Bronchial epithelial cell (primary cell): ENCODE measurements at regions not wholly inside any gene's neighbourhood (a gene's known extent, or its start where the extent isn't known, plus 50 kb on each side); places are given as distances from the start of the nearest gene placed in this dataset.

Source experiments
- DNase-seq: peaks from one replicate; pipeline ENCODE4 v3.0.0-alpha.2; 2010; ENCODE audit warnings: low read depth
- FAIRE-seq: peaks from 2 replicates; lab custom pipeline; 2011; peaks lifted over from hg19 to GRCh38; lab: Jason Lieb, UNC
- H3K27me3 ChIP-seq: 2 replicates; pipeline ENCODE4 v1.5.1; 2011; ENCODE audit warnings: low read length; ENCODE audit not compliant: control insufficient read depth, insufficient read depth
- H3K36me3 ChIP-seq: 2 replicates; pipeline ENCODE4 v1.5.1; 2011; ENCODE audit warnings: low read length; ENCODE audit not compliant: control insufficient read depth, insufficient read depth
- H3K4me3 ChIP-seq: 2 replicates; pipeline ENCODE4 v1.5.1; 2011; ENCODE audit warnings: mild to moderate bottlenecking, low read depth, low read length, control low read depth
- TF ChIP-seq, protein P1 (sequence below): IDR thresholded peaks from 2 replicates; pipeline ENCODE4 v1.5.1; 2011; ENCODE audit warnings: mild to moderate bottlenecking, moderate library complexity, low read length, control low read depth, inconsistent platforms; ENCODE audit not compliant: insufficient read depth, severe bottlenecking

DNA sequence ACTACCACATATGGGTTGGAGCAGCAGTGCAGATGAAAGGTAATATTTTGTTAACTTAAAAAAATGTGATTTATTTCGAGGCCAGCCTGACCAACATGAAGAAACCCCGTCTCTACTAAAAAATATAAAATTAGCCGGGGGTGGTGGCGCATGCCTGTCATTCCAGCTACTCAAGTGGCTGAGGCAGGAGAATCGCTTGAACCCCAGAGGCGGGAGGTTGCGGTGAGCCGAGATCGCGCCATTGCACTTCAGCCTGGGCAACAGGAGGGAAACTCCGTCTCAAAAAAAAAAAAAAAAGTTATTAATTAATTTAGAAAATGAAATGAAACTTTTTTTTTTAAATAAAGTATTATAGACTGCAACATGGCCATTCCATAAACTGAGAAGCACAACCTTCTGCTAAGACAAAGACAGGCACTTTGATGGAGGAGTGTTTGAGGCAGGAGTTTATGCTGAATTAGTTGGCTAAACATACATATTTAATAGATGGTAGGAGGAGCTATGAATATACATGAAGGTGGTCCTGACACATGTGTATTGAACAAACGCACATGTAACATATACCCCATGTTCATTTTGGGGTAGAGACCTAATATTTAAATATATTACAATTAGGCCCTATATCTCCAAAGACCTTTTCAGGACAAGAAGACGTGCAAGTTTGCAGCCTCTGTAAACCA lies 1485.3 kb upstream of the MIR17HG start:
- DNase-seq (no peak), FAIRE-seq (no peak)
- no peak overlapping the region for H3K4me3 ChIP-seq
- no peaks in the 10 kb centered on the region for H3K27me3 ChIP-seq
- TF ChIP-seq, protein P1, sequence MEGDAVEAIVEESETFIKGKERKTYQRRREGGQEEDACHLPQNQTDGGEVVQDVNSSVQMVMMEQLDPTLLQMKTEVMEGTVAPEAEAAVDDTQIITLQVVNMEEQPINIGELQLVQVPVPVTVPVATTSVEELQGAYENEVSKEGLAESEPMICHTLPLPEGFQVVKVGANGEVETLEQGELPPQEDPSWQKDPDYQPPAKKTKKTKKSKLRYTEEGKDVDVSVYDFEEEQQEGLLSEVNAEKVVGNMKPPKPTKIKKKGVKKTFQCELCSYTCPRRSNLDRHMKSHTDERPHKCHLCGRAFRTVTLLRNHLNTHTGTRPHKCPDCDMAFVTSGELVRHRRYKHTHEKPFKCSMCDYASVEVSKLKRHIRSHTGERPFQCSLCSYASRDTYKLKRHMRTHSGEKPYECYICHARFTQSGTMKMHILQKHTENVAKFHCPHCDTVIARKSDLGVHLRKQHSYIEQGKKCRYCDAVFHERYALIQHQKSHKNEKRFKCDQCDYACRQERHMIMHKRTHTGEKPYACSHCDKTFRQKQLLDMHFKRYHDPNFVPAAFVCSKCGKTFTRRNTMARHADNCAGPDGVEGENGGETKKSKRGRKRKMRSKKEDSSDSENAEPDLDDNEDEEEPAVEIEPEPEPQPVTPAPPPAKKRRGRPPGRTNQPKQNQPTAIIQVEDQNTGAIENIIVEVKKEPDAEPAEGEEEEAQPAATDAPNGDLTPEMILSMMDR = no peak
- H3K36me3 ChIP-seq = no peaks in the 10 kb centered on the region

DNA sequence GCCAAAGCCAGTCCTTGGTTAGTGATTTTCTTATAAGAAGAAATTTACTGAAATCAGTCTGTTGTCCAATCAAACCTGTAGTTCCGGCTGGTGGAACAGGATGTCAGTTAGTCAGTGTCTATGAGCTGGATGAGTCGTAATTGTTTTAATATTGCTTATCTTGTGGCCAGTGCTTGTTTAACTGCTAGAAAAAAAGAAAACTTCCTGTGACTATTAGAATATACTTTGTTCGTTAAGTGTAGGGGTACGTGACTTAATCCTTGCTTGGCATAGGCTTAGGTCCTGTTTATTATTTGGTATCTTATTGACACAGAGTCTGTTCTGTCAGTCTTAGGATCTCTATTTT lies 1484.8 kb upstream of the MIR17HG start:
- FAIRE-seq (no peak), DNase-seq (peak; percentile 70)
- TF ChIP-seq, protein P1 = no peak
- no peaks in the 10 kb centered on the region for H3K27me3 ChIP-seq
- H3K36me3 ChIP-seq = no peaks in the 10 kb centered on the region
- no peak overlapping the region for H3K4me3 ChIP-seq

- Histone ChIP-seq H3K4me3 (no peak overlapping the region), H3K36me3 (no peaks in the 10 kb centered on the region), H3K27me3 (no peaks in the 10 kb centered on the region)
- TF ChIP-seq, protein P1 = no peak
- DNase-seq = peak; percentile 76
- no peak for FAIRE-seq
Observed at GRCh38 chr13:89865164-89866064, 1482.1 kb upstream of the MIR17HG start.

DNA sequence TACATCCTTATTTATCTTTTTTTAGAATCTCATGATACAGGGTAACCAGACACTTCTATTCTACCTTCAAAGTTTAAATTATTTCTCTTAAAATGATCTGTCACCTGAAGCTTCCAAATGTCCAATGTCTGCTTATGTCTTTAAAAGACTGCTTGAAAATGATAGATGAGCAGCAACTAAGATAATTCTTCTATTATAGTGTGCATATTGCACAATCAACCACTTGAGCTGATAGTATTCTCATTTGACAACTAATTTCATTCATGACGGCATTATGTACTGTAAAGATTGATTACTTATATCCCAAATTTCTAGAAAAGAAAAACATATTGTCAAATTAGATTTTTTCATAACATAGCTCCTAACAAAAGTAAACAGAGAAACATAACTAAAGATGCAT lies 1478.2 kb upstream of the MIR17HG start:
- no peaks in the 10 kb centered on the region for H3K27me3 ChIP-seq
- H3K36me3 ChIP-seq = no peaks in the 10 kb centered on the region
- TF ChIP-seq, protein P1 = no peak
- FAIRE-seq (no peak), DNase-seq (no peak)
- H3K4me3 ChIP-seq = no peak overlapping the region

- Histone ChIP-seq H3K4me3 (no peak overlapping the region), H3K27me3 (no peaks in the 10 kb centered on the region), H3K36me3 (no peaks in the 10 kb centered on the region)
- FAIRE-seq (no peak), DNase-seq (no peak)
- TF ChIP-seq, protein P1 = no peak
Observed at GRCh38 chr13:89878904-89879303, 1468.6 kb upstream of the MIR17HG start.
